Neural crest cell (in vitro differentiated cells): ENCODE measurements at regions not wholly inside any gene's neighbourhood (a gene's known extent, or its start where the extent isn't known, plus 50 kb on each side); places are given as distances from the start of the nearest gene placed in this dataset.

Experiments used
- DNase-seq: peaks from one replicate; pipeline ENCODE4 v3.0.0; 2021; ENCODE audit warnings: low read depth, mixed read lengths, low spot score
- H3K27ac Mint-ChIP-seq: one replicate; pipeline ENCODE4 v1.8.0; 2021; ENCODE audit warnings: mild to moderate bottlenecking, mixed read lengths; ENCODE audit not compliant: unreplicated experiment
- H3K27me3 Mint-ChIP-seq: 2 replicates; pipeline ENCODE4 v1.8.0; 2021; ENCODE audit warnings: low read depth, mild to moderate bottlenecking, mixed read lengths
- H3K36me3 Mint-ChIP-seq: 2 replicates; pipeline ENCODE4 v1.8.0; 2021; ENCODE audit warnings: low read depth, mild to moderate bottlenecking, mixed read lengths
- H3K4me1 Mint-ChIP-seq: 2 replicates; pipeline ENCODE4 v1.8.0; 2021; ENCODE audit warnings: mixed read lengths
- H3K4me3 Mint-ChIP-seq: one replicate; pipeline ENCODE4 v1.8.0; 2021; ENCODE audit warnings: mild to moderate bottlenecking, mixed read lengths
- H3K9me3 Mint-ChIP-seq: 2 replicates; pipeline ENCODE4 v1.8.0; 2021; ENCODE audit warnings: mixed read lengths
- CTCF ChIP-seq: fragments of 200-600 bp; sonication (generic); conservative IDR thresholded peaks from 2 replicates; pipeline ENCODE4 v1.5.0; 2021; ENCODE audit warnings: antibody characterized with exemption, mild to moderate bottlenecking

GRCh38 chr2:103898561-103898960, 955.4 kb upstream of the POU3F3 start:
- no peak for TF ChIP-seq CTCF
- no peak overlapping the region for H3K4me3 Mint-ChIP-seq
- no peaks in the 10 kb centered on the region for H3K9me3 Mint-ChIP-seq
- H3K27ac Mint-ChIP-seq, result no peak overlapping the region
- no peaks in the 10 kb centered on the region for H3K27me3 Mint-ChIP-seq
- no peaks in the 10 kb centered on the region for H3K36me3 Mint-ChIP-seq
- peaks cover 9% of the 10 kb centered on the region for H3K4me1 Mint-ChIP-seq
- no peak for DNase-seq

- Mint-ChIP-seq H3K4me3 (no peak overlapping the region), H3K9me3 (no peaks in the 10 kb centered on the region), H3K27ac (no peak overlapping the region), H3K27me3 (no peaks in the 10 kb centered on the region), H3K4me1 (no peaks in the 10 kb centered on the region), H3K36me3 (no peaks in the 10 kb centered on the region)
- DNase-seq, result no peak
- no peak for TF ChIP-seq CTCF
These were observed 951.6 kb upstream of the POU3F3 start for GRCh38 chr2:103902347-103902746.

GRCh38 chr2:103921161-103921560, 932.8 kb upstream of the POU3F3 start:
- H3K36me3 Mint-ChIP-seq, result peaks cover 6% of the 10 kb centered on the region
- H3K27me3 Mint-ChIP-seq, result no peaks in the 10 kb centered on the region
- no peak overlapping the region for H3K4me3 Mint-ChIP-seq
- no peak overlapping the region for H3K27ac Mint-ChIP-seq
- no peak for DNase-seq
- no peak for TF ChIP-seq CTCF
- H3K9me3 Mint-ChIP-seq, result peaks cover 7% of the 10 kb centered on the region
- H3K4me1 Mint-ChIP-seq, result peaks cover 4% of the 10 kb centered on the region

- no peak for DNase-seq
- Mint-ChIP-seq H3K27me3 (no peaks in the 10 kb centered on the region), H3K36me3 (peaks cover 4% of the 10 kb centered on the region), H3K4me1 (no peaks in the 10 kb centered on the region), H3K9me3 (peaks cover 14% of the 10 kb centered on the region), H3K4me3 (no peak overlapping the region), H3K27ac (no peak overlapping the region)
- no peak for TF ChIP-seq CTCF
These were observed 911.7 kb upstream of the POU3F3 start for GRCh38 chr2:103942199-103942598.

GRCh38 chr2:103945083-103945482, 908.8 kb upstream of the POU3F3 start:
- Mint-ChIP-seq H3K9me3 (peaks cover 8% of the 10 kb centered on the region), H3K4me1 (no peaks in the 10 kb centered on the region), H3K27me3 (no peaks in the 10 kb centered on the region), H3K36me3 (peaks cover 2% of the 10 kb centered on the region), H3K27ac (no peak overlapping the region), H3K4me3 (no peak overlapping the region)
- DNase-seq, result no peak
- no peak for TF ChIP-seq CTCF
